HG02623 (cell line): ENCODE measurements at regions not wholly inside any gene's neighbourhood (a gene's known extent, or its start where the extent isn't known, plus 50 kb on each side); places are given as distances from the start of the nearest gene placed in this dataset.
"Not testable (repeated sequence)": the region's sequence is repeated elsewhere in the genome, so short reads cannot be mapped to it uniquely, and the experiment has no call there.

Experiments
- ATAC-seq: cut with Tn5 transposase; IDR thresholded peaks from one replicate; pipeline ENCODE4 v1.9.1; 2021; ENCODE audit warnings: moderate library complexity; ENCODE audit not compliant: unreplicated experiment

DNA sequence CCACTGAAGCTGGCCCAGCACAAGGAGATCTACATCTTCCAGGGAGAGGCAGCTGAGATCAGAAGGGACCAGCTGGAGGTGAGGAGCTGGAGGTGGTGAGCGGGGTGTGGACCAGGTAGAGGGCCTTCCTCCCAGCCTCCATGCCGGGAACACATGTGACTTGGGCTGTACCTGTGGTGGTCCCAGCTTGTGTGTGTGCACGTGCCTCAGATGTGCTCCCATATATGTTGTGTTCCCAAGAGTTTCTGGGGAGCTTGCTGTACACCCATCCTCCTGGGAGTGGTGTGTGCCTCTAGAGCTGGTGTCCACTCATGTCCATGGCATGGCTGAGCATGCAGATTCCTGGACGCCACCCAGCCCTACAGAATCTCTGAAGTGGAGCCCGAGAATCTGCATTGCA lies 183.7 kb upstream of the AKAP13 start:
- ATAC-seq: not testable (repeated sequence)

DNA sequence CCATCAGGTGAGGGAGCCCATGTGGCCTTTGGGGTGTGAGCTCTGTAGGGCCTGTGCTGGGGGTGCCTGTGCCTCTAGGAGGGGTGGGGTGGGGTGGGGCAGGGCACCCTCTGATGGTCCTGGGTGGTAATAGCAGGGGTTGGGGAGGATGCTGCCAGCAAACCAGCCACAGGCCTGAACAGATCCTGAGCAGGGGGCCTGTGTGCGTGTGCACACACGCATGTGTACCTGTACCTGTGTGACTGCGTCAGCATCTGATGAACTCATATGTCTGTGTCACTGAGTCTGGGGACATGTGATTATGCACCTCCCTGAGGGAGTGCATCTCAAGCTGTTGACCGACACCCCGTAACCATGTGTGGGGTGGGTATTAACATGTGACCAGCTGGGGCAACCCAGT lies 182.8 kb upstream of the AKAP13 start:
- not testable (repeated sequence) for ATAC-seq

DNA sequence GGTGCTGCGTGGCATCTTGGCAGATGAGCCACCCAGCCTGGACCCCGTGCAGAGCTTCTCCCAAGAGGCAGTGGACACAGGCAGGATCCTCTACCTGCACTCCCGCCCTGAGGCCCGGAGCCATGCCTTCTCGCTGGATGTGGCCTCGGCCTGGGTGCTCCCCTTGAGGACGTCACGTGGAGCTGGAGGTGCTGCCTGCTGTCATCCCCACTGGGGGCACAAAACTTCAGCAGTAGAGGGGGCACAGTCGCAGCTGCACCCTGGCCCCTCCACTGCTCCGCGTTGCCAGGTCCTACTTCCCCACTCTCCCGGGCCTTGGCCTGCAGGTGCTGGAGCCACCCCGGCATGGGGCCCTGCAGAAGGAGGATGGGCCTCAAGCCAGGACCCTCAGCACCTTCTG lies 182.0 kb upstream of the AKAP13 start:
- not testable (repeated sequence) for ATAC-seq

DNA sequence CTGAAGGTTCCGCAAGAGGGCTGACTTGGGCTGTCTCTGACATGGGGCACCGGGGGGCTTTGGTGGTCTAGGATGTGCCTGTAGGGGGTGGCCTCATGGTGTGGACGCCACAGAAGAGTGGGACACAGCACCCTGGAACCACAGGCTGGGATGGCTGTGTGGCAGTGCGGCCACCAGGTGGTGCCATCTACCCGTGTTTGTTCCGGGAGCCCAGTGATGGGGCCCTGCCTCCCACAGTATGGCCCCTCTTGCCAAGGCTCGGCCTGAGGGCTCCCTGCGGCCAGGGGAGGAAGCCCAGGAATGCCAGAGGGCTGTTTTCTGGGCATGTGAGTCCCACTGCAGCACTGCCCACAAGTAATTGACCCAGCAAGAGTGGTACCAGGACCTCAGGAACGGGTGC lies 180.2 kb upstream of the AKAP13 start:
- peak; percentile 66 for ATAC-seq

DNA sequence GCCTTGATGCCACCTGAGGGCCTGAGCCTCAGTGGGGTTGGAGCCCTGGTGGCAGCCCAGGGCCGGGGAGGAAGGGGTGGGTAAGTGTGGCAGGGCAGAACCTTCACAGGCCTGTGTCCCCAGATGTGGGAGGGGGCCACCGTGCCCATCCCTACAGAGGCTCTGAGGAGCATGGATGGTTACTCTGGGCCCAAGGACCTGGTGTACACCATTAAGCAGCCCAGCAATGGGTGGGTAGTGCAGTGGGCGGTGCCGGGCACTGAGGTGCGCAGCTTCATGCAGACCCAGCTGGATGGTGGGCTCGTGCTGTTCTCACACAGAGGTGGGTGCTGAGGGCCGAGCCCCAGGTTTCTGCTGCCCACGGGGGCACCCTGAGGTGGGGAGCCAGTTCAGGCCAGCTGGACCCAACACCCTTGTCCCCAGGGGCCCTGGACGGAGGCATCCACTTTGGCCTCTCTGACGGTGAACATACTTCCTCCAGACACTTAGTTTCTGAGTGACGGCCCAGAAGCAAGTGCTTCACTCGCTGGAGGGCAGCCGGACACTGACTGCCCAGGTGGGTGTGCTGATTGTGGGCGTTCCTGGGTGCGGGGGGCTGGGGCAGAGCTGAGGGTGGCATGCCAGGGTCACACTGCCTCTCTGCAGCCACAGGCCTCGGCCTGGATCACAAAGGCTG lies 179.1 kb upstream of the AKAP13 start:
- ATAC-seq: not testable (repeated sequence)

DNA sequence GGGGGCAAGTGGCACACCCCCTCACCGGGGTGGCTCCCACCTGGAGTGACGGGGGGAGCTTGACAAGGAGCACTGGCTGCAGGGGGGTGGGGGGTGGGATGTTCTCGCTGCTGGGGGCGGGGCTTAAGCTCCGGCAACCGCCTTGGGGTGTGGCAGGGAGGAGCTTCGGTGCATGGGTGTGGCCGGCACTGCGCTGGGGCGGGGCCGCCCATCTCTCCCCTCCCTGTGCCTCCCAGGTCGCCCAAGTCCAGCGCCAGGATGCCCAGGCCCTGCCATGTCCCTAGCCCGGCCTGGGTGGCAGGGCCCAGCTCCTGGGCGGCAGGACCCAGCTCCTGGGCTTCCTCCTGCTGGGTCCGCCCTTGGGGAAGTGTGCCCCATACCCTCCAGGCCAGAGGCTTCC lies 175.9 kb upstream of the AKAP13 start:
- not testable (repeated sequence) for ATAC-seq

DNA sequence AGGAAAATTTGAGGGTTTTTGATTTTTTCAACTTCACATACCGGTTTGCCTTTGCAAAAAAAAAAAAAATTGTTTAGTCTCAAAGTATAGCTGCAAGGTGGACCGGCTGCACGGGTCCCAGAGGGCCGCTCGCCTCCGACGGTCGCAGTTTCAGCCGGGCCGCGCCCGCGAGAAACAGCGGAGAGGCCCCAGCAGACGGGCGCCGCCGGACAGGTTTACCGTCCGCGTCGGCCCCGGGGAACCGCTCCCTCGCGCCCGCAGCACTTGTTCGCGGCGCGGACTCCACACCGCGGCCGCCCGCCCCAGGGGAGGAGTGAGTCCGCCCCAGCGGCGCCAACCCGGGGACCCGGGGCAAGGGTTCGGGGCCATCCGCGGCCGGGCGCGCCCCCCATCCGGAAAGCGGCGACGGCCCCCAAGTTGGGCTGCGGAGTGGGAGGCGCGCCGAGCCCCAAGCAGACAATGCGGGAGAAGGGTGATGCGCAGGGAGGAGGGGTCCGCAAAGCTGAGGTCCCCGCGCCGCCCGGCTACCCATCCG lies 146.5 kb upstream of the AKAP13 start:
- not testable (repeated sequence) for ATAC-seq

DNA sequence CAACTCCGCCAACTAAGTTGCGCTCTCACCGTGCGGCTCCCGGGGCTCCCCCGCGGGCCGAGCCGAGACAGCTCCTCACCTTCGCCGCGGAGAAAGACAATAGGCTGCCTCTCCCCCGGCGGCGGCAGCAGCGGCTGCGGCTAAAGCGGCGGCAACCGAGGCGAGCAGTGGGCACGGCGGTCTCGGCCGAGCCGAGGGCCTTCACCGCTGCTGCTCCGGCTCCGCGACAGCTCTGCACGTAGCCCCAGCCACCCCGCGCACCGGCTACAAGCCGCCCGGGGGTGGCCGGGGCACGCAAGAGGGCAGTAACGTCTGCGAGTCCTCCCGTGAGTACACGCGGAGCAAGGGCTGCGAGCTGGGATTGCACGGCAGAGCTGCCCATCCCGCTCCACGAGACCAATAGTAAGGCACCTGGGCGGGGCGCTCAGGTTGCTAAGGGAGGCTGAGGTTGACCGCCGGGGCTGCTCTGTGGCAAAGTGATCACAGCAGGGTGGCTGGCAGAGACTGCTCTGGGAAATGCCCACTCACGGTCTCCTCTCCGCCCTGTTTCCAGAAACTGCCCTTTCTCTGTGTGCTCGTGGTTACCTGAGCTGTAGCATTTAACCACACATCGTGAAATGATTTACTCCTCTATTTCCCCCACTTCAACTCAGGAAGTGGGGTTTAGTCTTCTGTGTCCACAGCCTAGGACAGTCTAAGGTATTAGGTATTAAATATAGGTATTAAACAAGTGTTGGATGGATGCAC lies 145.8 kb upstream of the AKAP13 start:
- not testable (repeated sequence) for ATAC-seq

DNA sequence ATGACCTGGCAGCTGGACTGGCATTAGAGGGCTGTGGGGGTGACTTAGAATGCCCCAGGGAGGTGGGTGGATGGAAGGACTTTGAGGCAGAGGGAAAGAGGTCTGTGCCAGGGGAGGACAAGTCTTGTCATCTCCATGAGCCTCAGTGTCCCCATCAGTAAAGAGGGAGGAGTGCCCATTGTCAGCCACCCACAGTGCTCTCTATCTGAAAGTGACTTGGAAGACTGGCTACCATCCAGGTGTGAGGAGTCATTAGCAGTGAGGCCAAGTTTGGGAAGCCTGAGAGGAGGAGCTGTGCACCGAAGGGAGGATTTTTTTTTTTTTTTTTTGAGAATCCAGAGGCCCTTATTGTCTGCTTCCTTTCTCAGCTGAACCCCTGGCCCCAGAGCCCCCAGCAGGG lies 136.3 kb upstream of the AKAP13 start:
- ATAC-seq: not testable (repeated sequence)

DNA sequence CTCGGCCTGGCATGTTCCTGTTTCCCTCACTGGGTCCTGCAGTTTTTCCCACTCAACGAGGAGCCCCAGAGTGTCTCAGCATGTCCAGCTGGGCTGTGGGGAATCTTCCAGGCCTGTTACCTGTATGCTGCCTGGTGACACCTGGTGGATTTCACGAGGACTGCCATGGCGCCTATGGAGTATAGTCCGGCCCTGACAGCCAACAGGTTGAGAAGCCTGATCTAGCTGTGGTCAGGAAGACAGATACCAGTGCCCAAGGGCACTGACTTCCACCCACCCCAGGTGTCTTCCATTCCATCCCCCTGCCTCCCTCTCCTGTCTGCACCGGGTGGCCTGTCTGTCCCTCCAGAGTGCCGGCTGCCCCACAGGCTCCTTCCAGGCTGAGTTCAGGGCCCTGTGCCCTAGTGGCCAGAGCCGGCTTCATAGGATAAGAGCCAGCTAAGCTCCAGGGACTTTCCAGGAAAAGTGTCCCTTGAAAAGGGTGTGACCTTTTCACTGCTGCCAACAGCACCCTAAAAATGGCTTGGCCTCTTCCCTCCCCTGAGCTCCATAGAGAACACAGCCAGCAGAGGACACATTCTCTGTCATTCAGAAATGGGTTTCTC lies 129.4 kb upstream of the AKAP13 start:
- ATAC-seq: not testable (repeated sequence)

DNA sequence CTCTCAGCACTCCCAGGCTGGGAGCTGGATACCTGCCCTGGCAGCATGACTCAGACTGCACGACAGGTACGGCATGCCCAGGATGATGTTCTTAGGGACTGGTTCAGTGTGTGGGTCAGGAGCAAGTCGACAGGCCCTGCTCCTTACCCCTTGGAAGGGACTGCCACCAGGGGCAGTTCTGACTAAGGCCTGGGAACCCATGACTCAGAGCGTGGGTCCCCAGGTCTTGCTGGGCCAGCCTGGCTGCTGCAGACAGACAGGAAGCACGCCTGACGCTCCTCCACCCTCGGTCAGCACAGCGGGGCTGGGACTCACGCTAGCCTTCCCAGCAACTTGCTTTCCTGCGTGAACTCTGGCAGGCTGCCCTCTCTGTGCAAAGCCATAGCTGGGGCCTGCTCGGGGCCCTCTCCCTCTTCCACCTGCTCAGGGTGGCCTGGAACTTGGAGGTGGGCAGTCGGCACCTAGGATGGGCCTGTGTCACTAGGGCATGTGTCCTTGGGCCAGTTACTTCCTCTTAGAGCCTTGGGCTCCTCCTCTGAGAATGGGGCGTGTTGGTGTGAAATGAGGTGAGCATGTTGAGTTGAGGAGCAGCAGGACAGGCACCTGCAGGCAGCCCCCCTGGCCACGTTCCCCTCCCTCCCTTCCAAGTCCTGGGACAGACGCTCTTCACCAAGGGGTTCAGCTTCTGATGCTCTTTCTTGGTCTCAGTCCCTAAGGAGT lies 127.0 kb upstream of the AKAP13 start:
- not testable (repeated sequence) for ATAC-seq

DNA sequence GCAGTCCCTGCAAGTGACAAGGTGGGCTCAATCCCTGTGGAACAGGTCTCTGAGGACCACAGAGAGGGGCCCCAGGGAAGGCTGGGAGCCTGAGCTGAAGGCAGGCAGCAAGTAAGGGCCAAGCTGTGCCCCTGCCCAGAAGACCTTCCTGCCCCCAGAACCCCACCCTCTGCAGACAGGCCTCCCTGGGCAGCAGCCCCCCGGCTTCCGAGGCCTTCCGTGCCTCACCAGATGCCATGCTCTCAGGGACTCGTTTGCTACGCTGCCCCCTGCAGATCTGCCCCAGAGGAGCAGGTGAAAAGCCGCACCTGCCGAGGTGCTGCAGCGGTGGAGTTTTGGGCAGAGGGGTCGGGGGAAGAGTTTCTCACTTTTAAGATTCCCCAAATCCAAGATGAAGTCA lies 125.4 kb upstream of the AKAP13 start:
- ATAC-seq: not testable (repeated sequence)

DNA sequence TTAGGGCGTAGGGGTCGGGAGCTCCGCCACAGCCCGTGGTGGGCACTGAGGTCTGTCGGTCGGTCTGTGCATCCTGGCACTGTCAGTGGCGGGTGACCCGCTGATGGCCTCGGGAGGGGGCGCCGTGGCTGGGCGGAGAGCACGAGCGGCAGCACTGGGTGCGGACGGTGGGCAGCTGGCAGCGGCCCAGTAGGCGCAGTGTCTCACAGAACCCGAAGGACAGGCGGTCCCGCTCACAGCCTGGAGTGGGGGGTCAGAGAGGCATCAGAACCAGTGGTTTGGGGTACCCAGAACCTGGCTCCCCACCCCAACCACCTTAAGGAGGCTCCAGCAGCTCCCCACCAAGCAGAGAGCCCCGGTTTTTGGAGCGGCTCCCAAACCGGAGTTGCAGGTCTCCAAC lies 124.9 kb upstream of the AKAP13 start:
- ATAC-seq: not testable (repeated sequence)

DNA sequence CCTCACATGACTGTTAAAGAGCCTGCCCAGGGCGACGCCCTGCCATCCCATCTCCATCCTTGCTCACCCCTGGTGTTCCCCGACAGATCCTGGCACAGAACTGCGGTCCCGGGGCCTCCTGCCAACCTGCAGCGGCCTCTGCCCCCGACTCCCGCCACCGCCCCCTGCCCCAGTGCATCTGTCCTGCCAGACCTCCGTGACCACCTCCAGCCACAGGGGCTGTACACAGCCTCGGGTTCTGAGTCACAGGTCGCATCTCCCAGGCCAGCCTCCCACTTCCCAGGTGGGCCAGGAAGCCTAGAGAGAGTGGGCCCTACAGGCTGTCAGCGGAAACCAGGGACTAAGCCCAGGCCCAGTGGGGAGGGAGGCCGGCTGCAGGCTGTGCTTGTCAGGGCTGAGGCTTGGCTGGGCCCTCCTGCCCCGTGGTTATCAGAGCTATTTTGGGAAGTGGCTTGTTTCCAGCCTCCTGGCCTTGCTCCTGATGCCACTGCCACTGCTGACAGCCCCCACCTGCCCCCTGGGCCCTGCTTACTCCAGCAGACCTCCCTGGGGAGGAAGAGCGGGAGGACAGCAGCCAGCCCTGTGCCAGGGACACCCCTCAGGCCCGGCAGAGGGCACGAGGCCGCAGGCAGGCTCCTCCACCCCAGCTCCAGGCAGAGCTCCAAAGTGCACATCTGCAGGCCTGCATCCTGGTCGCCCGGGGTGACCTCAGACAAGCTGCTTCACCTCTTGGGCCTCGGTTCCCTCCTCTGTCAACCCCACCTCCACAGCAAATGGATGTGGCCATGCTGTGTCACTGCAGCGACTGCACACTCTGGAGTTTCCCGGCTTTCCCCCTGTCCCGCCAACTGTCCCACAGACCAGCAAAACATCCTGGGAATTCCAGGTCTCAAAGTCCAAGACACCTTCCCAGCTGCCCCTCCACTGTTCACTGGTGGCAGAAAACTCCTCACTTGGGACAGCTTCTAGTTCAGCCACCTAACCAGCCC lies 124.1 kb upstream of the AKAP13 start:
- ATAC-seq: not testable (repeated sequence)

DNA sequence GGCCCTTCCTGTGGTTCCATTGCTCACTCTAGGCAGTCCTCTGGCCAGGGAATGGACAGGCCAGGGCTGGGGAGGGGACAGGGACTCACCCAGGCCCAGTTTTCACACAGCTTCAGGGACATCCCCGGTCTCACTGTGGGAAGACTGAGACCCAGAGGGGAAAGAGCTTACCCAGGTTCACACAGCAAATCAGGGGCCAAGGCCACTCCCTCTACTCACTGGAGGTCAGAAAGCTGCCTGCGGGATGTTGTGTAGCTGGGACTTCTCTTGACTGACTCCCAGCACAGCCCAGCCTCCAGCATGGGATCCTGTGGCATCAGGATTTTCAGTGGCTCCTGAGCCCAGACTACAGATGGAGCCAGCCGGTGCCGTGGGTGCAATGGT lies 122.3 kb upstream of the AKAP13 start:
- not testable (repeated sequence) for ATAC-seq

DNA sequence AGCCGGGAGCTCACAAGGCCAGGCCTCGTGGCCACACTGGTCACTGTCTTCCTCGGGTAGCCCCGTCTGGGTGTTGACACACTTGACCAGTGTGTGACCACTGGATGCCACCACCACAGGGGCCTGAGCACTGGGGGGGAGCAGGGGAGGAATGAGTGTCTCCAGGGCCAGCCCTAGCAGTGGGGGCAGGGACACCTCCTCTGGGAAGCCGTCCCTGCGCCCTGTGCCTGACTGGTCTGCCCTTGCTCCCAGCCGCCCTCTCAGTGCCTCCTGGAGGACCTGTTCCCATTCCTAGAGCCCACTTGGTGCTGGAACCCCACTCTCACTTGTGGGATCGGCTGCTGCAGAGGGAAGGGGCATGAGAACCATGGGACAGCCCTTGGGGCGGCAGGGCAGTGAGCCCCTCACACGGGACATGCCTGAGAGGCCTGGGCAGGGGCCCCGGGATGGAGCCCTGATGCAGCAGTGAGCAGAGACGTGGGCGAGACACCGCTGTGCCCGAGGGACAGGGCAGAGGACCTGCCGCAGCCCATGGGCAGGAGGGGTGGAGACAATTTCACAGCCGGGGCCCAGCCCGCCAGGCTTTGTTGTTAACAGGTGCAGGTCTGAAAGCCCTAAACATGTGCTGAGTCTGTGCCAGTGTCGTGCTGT lies 121.7 kb upstream of the AKAP13 start:
- not testable (repeated sequence) for ATAC-seq

DNA sequence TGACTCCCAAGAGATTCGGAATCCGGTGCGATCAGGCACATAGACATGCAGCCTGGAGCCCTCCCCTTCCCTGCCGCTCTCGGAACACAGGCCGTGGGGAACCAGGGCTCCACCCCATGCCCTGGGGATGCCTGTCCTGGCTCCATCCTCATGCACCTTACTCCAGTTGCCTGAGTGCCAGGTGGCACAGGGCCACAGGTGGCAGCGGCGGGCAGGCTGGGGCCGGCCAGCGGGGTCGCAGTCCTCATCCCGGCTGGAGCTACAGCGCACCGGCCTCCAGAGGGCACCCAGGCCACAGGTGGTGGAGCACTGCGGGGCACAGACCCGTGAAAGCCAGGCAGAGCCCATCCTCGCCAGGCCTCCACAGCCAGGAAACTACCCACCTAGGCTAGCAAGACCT lies 119.9 kb upstream of the AKAP13 start:
- ATAC-seq: not testable (repeated sequence)

DNA sequence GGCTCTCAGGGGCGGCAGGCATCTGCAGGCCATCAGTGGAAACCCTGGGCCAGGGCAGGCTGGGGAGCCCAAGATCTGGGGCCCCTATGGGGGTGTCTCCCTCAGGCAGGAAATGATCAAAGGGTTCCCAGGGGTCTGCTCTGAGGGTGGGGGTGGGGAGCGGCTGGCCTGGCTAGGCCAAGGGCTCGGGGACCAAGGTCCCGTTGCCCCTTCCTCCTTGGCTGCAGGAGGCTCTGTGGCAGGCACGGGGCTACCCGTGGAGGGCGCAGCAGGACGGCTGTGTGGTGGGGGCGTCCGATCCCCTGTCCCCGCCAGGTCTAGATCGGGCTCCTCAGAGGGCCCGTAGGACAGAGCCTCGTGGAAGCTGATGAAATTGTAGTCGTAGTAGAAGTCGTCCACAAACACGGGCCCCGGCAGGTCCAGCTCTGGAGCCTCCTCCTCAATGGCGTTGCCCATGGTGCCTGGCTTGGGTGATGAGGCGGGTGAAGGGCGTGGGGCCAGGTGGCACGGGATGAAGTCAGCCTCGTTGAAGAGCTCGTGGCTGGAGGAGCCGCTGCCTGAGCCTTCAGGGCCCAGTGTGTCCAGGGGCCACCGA lies 117.8 kb upstream of the AKAP13 start:
- ATAC-seq: not testable (repeated sequence)

DNA sequence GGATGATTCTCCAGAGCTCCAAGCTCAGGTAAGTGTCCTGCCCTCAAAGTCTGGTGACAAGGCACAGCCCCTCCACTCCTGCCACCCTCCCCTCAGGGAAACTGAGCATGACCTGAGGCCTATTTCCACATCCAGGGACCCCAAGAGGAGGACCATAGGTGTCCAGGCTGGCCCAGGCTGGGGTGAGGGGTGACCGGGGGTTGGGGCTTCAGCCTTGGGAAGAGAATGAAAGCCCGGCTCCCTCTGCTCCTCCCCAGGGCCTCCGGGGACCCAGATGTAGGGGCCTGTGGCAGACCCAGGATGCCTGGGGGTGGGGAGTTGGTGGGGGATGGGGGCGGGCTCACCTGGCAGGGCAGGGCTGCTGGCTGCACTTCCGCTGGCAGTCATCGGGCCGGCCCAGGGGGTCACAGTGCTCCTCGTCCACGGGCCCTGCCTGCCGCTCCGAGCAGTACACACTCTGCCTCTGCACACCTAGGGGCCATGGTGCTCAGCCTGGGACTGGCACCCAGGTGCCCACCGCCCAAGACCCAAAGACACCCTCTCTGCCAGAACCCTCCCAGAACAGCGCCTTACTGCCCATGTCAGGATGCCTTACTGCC lies 116.5 kb upstream of the AKAP13 start:
- not testable (repeated sequence) for ATAC-seq
